ENCODE measurements at regions not wholly inside any gene's neighbourhood (a gene's known extent, or its start where the extent isn't known, plus 50 kb on each side); places are given as distances from the start of the nearest gene placed in this dataset.
"Not testable (repeated sequence)": the region's sequence is repeated elsewhere in the genome, so short reads cannot be mapped to it uniquely, and the experiment has no call there.

GRCh38 chr4:126768338-126768737 is 864.4 kb upstream of the INTU start:
- ChIA-PET CTCF (interaction anchor here (0.6 kb wide), 1 partner anchor 235 kb away, joined by 4 read pairs; no protein-coding TSS in a partner anchor), POLR2A (ENCODE audit: low non-redundant PET) (no interaction called here)
- no peak overlapping the region for H3K27ac ChIP-seq
- no peak for TF ChIP-seq CTCF (conservative IDR thresholded peaks at IDR 0.05; ENCODE audit: low read depth)
- no peak for DNase-seq (ENCODE audit: low spot score)

DNA sequence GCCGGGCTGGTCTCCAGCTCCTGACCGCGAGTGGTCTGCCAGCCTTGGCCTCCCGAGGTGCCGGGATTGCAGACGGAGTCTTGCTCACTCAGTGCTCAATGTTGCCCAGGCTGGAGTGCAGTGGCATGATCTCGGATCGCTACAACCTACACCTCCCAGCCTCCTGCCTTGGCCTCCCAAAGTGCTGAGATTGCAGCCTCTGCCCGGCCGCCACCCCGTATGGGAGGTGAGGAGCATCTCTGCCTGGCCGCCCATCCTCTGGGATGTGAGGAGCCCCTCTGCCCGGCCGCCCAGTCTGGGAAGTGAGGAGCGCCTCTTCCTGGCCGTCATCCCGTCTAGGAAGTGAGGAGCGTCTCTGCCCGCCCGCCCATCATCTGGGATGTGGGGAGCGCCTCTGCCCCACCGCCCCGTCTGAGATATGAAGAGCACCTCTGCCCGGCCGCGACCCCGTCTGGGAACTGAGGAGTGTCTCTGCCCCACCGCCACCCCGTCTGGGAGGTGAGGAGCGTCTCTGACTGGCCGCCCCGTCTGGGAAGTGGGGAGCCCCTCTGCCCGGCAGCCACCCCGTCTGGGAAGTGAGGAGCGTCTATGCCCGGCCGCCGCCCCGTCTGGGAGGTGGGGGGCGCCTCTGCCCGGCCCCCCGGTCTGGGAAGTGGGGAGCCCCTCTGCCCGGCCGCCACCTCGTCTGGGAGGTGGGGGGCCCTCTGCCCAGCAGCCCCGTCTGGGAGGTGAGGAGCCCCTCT is 861.8 kb upstream of the INTU start:
- DNase-seq (ENCODE audit: low spot score); CTCF ChIA-PET; H3K27ac ChIP-seq; POLR2A ChIA-PET (ENCODE audit: low non-redundant PET): not testable (repeated sequence)

GRCh38 chr4:126771618-126772017 is 861.1 kb upstream of the INTU start:
- CTCF ChIA-PET; DNase-seq (ENCODE audit: low spot score); POLR2A ChIA-PET (ENCODE audit: low non-redundant PET); H3K27ac ChIP-seq: not testable (repeated sequence)

DNA sequence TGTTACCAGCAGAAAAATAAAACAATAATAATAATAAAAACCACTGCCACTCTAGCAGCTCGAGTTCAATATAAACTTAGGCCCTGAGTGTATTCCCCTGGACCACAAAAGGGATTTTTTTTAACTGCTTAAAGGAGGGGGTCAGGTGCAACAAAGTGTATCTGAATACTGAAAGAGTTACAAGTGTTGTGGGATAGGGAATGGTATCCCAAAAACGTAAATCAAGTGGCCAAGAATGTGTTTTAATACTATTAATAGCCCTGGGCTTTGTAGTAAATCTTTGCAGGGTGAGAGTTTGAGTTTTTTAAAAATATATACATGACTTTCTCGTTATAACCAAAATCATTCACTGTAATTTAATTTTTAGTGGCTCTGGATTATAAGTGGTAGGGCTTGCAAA is 860.1 kb upstream of the INTU start:
- ChIA-PET CTCF (no interaction called here), POLR2A (ENCODE audit: low non-redundant PET) (no interaction called here)
- no peak for TF ChIP-seq CTCF (conservative IDR thresholded peaks at IDR 0.05; ENCODE audit: low read depth)
- DNase-seq (ENCODE audit: low spot score): no peak
- no peak overlapping the region for H3K27ac ChIP-seq

DNA sequence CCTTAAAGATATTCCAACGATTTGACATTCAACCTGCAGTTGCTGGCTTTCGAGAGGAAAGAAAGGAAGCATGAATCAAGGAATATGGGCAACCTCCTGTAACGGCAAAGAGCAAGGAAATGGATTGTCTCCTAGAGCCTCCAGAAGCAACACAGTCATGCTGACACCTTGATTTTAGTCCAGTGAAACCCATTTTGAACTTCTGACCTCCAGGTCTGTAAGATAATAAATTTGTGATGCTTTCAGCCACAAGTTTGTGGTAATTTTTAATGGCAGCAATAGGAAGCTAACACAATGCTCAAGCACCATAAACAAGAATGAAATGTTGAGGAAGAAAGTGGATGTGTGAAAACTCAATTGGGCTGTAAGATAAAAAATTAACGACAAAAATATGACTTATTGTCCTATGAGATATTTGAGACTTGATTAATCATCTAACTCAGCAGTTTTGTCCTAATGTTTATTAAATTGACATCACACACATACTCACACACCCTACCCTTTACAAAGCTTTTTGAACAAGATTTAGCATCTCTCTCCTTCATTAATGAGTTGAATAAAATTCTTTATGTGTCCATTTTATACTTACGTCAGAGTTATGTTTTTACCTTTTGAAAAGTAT is 857.2 kb upstream of the INTU start:
- no peak for TF ChIP-seq CTCF (conservative IDR thresholded peaks at IDR 0.05; ENCODE audit: low read depth)
- POLR2A ChIA-PET (ENCODE audit: low non-redundant PET): no interaction called here
- DNase-seq (ENCODE audit: low spot score): no peak
- CTCF ChIA-PET: no interaction called here
- H3K27ac ChIP-seq: no peak overlapping the region

GRCh38 chr4:126776361-126776760 is 856.4 kb upstream of the INTU start:
- no peak for TF ChIP-seq CTCF (conservative IDR thresholded peaks at IDR 0.05; ENCODE audit: low read depth)
- DNase-seq (ENCODE audit: low spot score): no peak
- H3K27ac ChIP-seq: no peak overlapping the region
- POLR2A ChIA-PET (ENCODE audit: low non-redundant PET): no interaction called here
- CTCF ChIA-PET: no interaction called here

DNA sequence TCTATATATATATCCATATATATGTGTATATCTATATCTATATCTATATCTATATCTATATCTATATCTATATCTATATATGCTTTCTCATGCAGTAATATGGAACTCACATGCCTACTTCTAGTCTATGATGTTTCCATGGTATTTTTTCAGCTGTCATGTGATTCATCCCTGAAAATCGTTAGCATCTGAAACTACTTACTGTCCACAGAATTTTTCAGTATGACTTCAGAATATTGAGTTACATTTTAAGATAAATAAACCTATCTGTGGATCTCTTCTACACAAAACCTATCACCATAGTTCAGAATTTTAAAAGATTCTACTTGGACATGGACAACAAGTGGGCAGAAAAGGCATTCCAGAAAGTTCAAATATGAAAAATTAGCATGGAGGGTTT is 855.1 kb upstream of the INTU start:
- POLR2A ChIA-PET (ENCODE audit: low non-redundant PET): no interaction called here

More for the DNA sequence above, 855.1 kb upstream of the INTU start:
- no peak for TF ChIP-seq CTCF (conservative IDR thresholded peaks at IDR 0.05; ENCODE audit: low read depth)
- CTCF ChIA-PET: no interaction called here
- peak; percentile 23 for DNase-seq (ENCODE audit: low spot score)
- H3K27ac ChIP-seq: no peak overlapping the region

Data from RWPE1 (cell line).